Keratinocyte (primary cell): ENCODE measurements at regions not wholly inside any gene's neighbourhood (a gene's known extent, or its start where the extent isn't known, plus 50 kb on each side); places are given as distances from the start of the nearest gene placed in this dataset.

Experiments
- CTCF ChIP-seq, 3 experiments: IDR thresholded peaks in 1 of 3; conservative IDR thresholded peaks in 1 of 3; optimal IDR thresholded peaks in 1 of 3; 2 replicates in 2 of 3; 3 replicates in 1 of 3; pipeline versions ENCODE3 to v1.5.1; 2011; ENCODE audit warnings: low read length in 3 of 3, mild to moderate bottlenecking in 3 of 3, moderate library complexity in 2 of 3, control low read depth in 1 of 3, inconsistent platforms in 1 of 3; ENCODE audit not compliant: insufficient read depth in 2 of 3; ENCODE audit errors: extremely low read depth in 1 of 3
- EZH2 ChIP-seq: IDR thresholded peaks from one replicate; pipeline ENCODE4 v1.6.1; 2012; ENCODE audit warnings: inconsistent platforms, mild to moderate bottlenecking, low read length, moderate library complexity

- TF ChIP-seq CTCF (optimal IDR thresholded peaks at IDR 0.05 in 1 of 3, IDR thresholded peaks at IDR 0.05 in 1 of 3, conservative IDR thresholded peaks at IDR 0.05 in 1 of 3; ENCODE audit: extremely low read depth in 1 of 3, insufficient read depth in 2 of 3, low read length in 3 of 3): no peak
- TF ChIP-seq EZH2: no peak
These were observed 248.0 kb downstream of the TTLL2 start for GRCh38 chr6:167572841-167573271.
